Spleen (tissue), 7 donors: ENCODE measurements at regions not wholly inside any gene's neighbourhood (a gene's known extent, or its start where the extent isn't known, plus 50 kb on each side); places are given as distances from the start of the nearest gene placed in this dataset.

Experiments used
- POLR2A ChIP-seq, 3 donors: fragments of 450-650 bp; IDR thresholded peaks; one replicate each; pipeline ENCODE4 v1.5.1; 2017; ENCODE audit warnings: antibody characterized with exemption in 3 of 3, mild to moderate bottlenecking in 1 of 3
- POLR2AphosphoS5 ChIP-seq, 3 donors: sonication (generic); formaldehyde crosslinking; IDR thresholded peaks; one replicate each; pipeline ENCODE4 v1.5.1; 2017; ENCODE audit warnings: antibody characterized with exemption in 3 of 3
- TF ChIP-seq, protein P1 (sequence below), 11 experiments: fragments of 200-600 bp in 7 of 11; fragments of 450-650 bp in 4 of 11; sonication (generic) in 4 of 11; IDR thresholded peaks in 8 of 11; conservative IDR thresholded peaks in 3 of 11; 1 replicate in 7 of 11; 2 replicates in 4 of 11; pipeline versions ENCODE4 v1.4.0 to v1.8.0; 2016 to 2021; ENCODE audit warnings: antibody characterized with exemption in 11 of 11, inconsistent platforms in 4 of 11, mild to moderate bottlenecking in 1 of 11
- donor health status: DM: no; HTN: no; CAD: no; lungs with moderate emphysema.
- donor health status: DM: no; HTN: no; CAD: no.
- donor health status: DM: no; HTN: no; CAD: no.

- TF ChIP-seq POLR2A (IDR thresholded peaks at IDR 0.05) (no peak), POLR2AphosphoS5 (IDR thresholded peaks at IDR 0.05) (no peak)
- TF ChIP-seq, protein P1, sequence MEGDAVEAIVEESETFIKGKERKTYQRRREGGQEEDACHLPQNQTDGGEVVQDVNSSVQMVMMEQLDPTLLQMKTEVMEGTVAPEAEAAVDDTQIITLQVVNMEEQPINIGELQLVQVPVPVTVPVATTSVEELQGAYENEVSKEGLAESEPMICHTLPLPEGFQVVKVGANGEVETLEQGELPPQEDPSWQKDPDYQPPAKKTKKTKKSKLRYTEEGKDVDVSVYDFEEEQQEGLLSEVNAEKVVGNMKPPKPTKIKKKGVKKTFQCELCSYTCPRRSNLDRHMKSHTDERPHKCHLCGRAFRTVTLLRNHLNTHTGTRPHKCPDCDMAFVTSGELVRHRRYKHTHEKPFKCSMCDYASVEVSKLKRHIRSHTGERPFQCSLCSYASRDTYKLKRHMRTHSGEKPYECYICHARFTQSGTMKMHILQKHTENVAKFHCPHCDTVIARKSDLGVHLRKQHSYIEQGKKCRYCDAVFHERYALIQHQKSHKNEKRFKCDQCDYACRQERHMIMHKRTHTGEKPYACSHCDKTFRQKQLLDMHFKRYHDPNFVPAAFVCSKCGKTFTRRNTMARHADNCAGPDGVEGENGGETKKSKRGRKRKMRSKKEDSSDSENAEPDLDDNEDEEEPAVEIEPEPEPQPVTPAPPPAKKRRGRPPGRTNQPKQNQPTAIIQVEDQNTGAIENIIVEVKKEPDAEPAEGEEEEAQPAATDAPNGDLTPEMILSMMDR (IDR thresholded peaks at IDR 0.05 in 8 of 11, conservative IDR thresholded peaks at IDR 0.05 in 3 of 11), result no peak
Measured at GRCh38 chr13:60701895-60702294, 304.9 kb downstream of the TDRD3 start.
